HCT116 (cell line): ENCODE measurements at regions not wholly inside any gene's neighbourhood (a gene's known extent, or its start where the extent isn't known, plus 50 kb on each side); places are given as distances from the start of the nearest gene placed in this dataset.

Source experiments
- ATAC-seq: fragments of 200-7000 bp; cut with Tn5 transposase; 2 replicates; pipeline ENCODE4 v1.9.1; 2020; ENCODE audit warnings: mild to moderate bottlenecking, moderate library complexity
- BruUV-seq: library from RNA; stranded (reverse); fragments of 400-500 nt; replicated peaks from 2 replicates; lab custom pipeline; 2021; lab: Mats Ljungman, UMichigan
- CTCF ChIA-PET: fragments of 300-600 bp; sonication (Branson Sonifier 250); formaldehyde crosslinking; loops from one replicate; lab custom pipeline; 2021; ENCODE audit warnings: antibody characterized with exemption; lab: Charles Lee
- POLR2A ChIA-PET: fragments of 300-600, 350-600 bp; sonication (Branson Sonifier 250); formaldehyde crosslinking; loops from one replicate; lab custom pipeline; 2021; ENCODE audit warnings: antibody characterized with exemption; lab: Charles Lee
- RAD21 ChIA-PET, 2 experiments: fragments of 300-600 bp; sonication (Branson Sonifier 250); formaldehyde crosslinking; loops; one replicate each; lab custom pipeline; 2023; ENCODE audit warnings: low total read pairs in 2 of 2; ENCODE audit not compliant: uncharacterized antibody in 2 of 2, unreplicated experiment in 2 of 2, low non-redundant PET in 1 of 2; lab: Charles Lee
- DNase-seq: peaks from one replicate; pipeline ENCODE4 v3.0.0-alpha.2; 2010; ENCODE audit warnings: low read depth, low spot score
- H2AFZ ChIP-seq: fragments of 200-600 bp; shearing (Covaris generic), sonication (generic); 2 replicates; pipeline ENCODE4 v1.6.1; 2017; ENCODE audit warnings: low read depth, mixed run types, mixed read lengths, antibody characterized with exemption, low read length; ENCODE audit not compliant: poor library complexity, severe bottlenecking
- H3K27ac ChIP-seq: 2 replicates; pipeline ENCODE4 v1.5.1; 2012; ENCODE audit warnings: low read depth, low read length
- H3K27me3 ChIP-seq: fragments of 200-600 bp; sonication (generic); 2 replicates; pipeline ENCODE4 v1.6.1; 2016; ENCODE audit warnings: mixed run types, low read length, mixed read lengths; ENCODE audit not compliant: insufficient read depth
- H3K36me3 ChIP-seq, 2 experiments: fragments of 200-500 bp in 1 of 2; fragments of 200-600 bp in 1 of 2; sonication (Bioruptor generic) in 1 of 2; sonication (generic) in 1 of 2; 2 replicates each; pipeline versions ENCODE4 v1.5.1 to v1.6.1; 2014 to 2016; ENCODE audit warnings: low read length in 2 of 2, inconsistent platforms in 1 of 2, mixed read lengths in 1 of 2, mixed run types in 1 of 2; ENCODE audit not compliant: insufficient read depth in 2 of 2, control insufficient read depth in 1 of 2
- H3K4me1 ChIP-seq, 2 experiments: fragments of 200-600 bp in 1 of 2; sonication (generic) in 1 of 2; 2 replicates each; pipeline versions ENCODE4 v1.5.1 to v1.6.1; 2012 to 2017; ENCODE audit warnings: low read length in 2 of 2, inconsistent platforms in 1 of 2, mild to moderate bottlenecking in 1 of 2, mixed read lengths in 1 of 2, mixed run types in 1 of 2, moderate library complexity in 1 of 2; ENCODE audit not compliant: insufficient read depth in 2 of 2, control insufficient read depth in 1 of 2
- H3K4me2 ChIP-seq: fragments of 200-600 bp; sonication (generic); 2 replicates; pipeline ENCODE4 v1.6.1; 2017; ENCODE audit warnings: mixed run types, low read length, mixed read lengths
- H3K4me3 ChIP-seq, 2 experiments: fragments of 200-600 bp in 1 of 2; sonication (generic) in 1 of 2; replicated peaks in 1 of 2; 2 replicates each; pipeline ENCODE4 v1.5.1; 2011 to 2016; ENCODE audit warnings: low read length in 2 of 2, control low read depth in 1 of 2, low read depth in 1 of 2, mild to moderate bottlenecking in 1 of 2, mixed read lengths in 1 of 2, mixed run types in 1 of 2
- H3K79me2 ChIP-seq: fragments of 200-600 bp; sonication (generic); 2 replicates; pipeline ENCODE4 v1.6.1; 2017; ENCODE audit warnings: mild to moderate bottlenecking, mixed run types, low read length, moderate library complexity, mixed read lengths; ENCODE audit not compliant: insufficient read depth
- H3K9ac ChIP-seq: fragments of 200-600 bp; sonication (generic); 2 replicates; pipeline ENCODE4 v1.6.1; 2016; ENCODE audit warnings: low read length, mixed read lengths
- H3K9me2 ChIP-seq: fragments of 200-600 bp; sonication (generic), shearing (Covaris generic); 2 replicates; pipeline ENCODE4 v1.6.1; 2017; ENCODE audit warnings: mixed run types, mild to moderate bottlenecking, moderate library complexity; ENCODE audit not compliant: insufficient read depth
- H3K9me3 ChIP-seq, 2 experiments: fragments of 200-500 bp in 1 of 2; fragments of 200-600 bp in 1 of 2; sonication (Bioruptor generic) in 1 of 2; sonication (generic) in 1 of 2; 2 replicates each; pipeline ENCODE4 v1.6.1; 2014 to 2017; ENCODE audit warnings: low read length in 2 of 2, mixed read lengths in 2 of 2, inconsistent platforms in 1 of 2, low read depth in 1 of 2, mild to moderate bottlenecking in 1 of 2, mixed run types in 1 of 2, moderate library complexity in 1 of 2; ENCODE audit not compliant: control insufficient read depth in 1 of 2, insufficient read depth in 1 of 2
- H4K20me1 ChIP-seq: fragments of 200-600 bp; sonication (generic), shearing (Covaris generic); 2 replicates; pipeline ENCODE4 v1.6.1; 2017; ENCODE audit warnings: mixed run types, mild to moderate bottlenecking, moderate library complexity; ENCODE audit not compliant: insufficient read depth
- CBX3 ChIP-seq: IDR thresholded peaks from 2 replicates; pipeline ENCODE4 v1.6.1; 2012; ENCODE audit warnings: low read depth
- EGR1 ChIP-seq: IDR thresholded peaks from 2 replicates; pipeline ENCODE4 v1.6.1; 2012; ENCODE audit warnings: low read depth
- ELF1 ChIP-seq: IDR thresholded peaks from 2 replicates; pipeline ENCODE4 v1.6.1; 2012; ENCODE audit warnings: low read depth, borderline replicate concordance
- EZH2phosphoT487 ChIP-seq: fragments of 200-600 bp; IDR thresholded peaks from 2 replicates; pipeline ENCODE4 v1.6.1; 2018; ENCODE audit warnings: antibody characterized with exemption, borderline replicate concordance
- FOSL1 ChIP-seq: IDR thresholded peaks from 2 replicates; pipeline ENCODE4 v1.6.1; 2012; ENCODE audit warnings: low read depth
- JUND ChIP-seq: IDR thresholded peaks from 2 replicates; pipeline ENCODE4 v1.6.1; 2012
- POLR2A ChIP-seq: IDR thresholded peaks from 2 replicates; pipeline ENCODE4 v1.7.0; 2011; ENCODE audit warnings: borderline replicate concordance; ENCODE audit not compliant: insufficient read depth, insufficient read length; ENCODE audit errors: extremely low read depth
- POLR2AphosphoS5 ChIP-seq: IDR thresholded peaks from 2 replicates; pipeline ENCODE4 v1.6.1; 2011; ENCODE audit warnings: mild to moderate bottlenecking, low read depth, low read length, moderate library complexity
- RAD21 ChIP-seq: IDR thresholded peaks from 2 replicates; pipeline ENCODE4 v1.6.1; 2012; ENCODE audit warnings: low read depth, mild to moderate bottlenecking
- SIN3A ChIP-seq: IDR thresholded peaks from 2 replicates; pipeline ENCODE4 v1.6.1; 2012; ENCODE audit warnings: low read depth
- SP1 ChIP-seq: IDR thresholded peaks from 2 replicates; pipeline ENCODE4 v1.6.1; 2012; ENCODE audit warnings: low read depth
- SRF ChIP-seq: IDR thresholded peaks from 2 replicates; pipeline ENCODE4 v1.6.1; 2012; ENCODE audit warnings: low read depth
- TCF7L2 ChIP-seq: IDR thresholded peaks from 2 replicates; pipeline ENCODE4 v1.7.0; 2011; ENCODE audit warnings: borderline replicate concordance, inconsistent platforms; ENCODE audit not compliant: insufficient read depth, insufficient read length; ENCODE audit errors: extremely low read depth
- YY1 ChIP-seq: IDR thresholded peaks from 2 replicates; pipeline ENCODE4 v1.6.1; 2011; ENCODE audit warnings: low read length, low read depth, moderate library complexity, mild to moderate bottlenecking; ENCODE audit not compliant: insufficient replicate concordance; ENCODE audit errors: extremely low read depth
- ZFX ChIP-seq: fragments of 450-650 bp; IDR thresholded peaks from 2 replicates; pipeline ENCODE4 v1.6.1; 2017
- ZNF274 ChIP-seq: fragments of 200-500 bp; sonication (Bioruptor generic); IDR thresholded peaks from 2 replicates; pipeline ENCODE4 v1.6.1; 2014; ENCODE audit warnings: mild to moderate bottlenecking, low read depth, low read length, inconsistent platforms
- intact Hi-C: fragments of 100-400 bp; cut with micrococcal nuclease; formaldehyde crosslinking; loops from 2 replicates; pipeline ENCODE4 v1.10.0; 2022
- TF ChIP-seq, protein P1 (sequence below): IDR thresholded peaks from 2 replicates; pipeline ENCODE4 v1.6.1; 2012
- TF ChIP-seq, protein P2 (sequence below): IDR thresholded peaks from 2 replicates; pipeline ENCODE4 v1.6.1; 2012
- TF ChIP-seq, protein P3 (sequence below): IDR thresholded peaks from 2 replicates; pipeline ENCODE4 v1.6.1; 2011; ENCODE audit warnings: mild to moderate bottlenecking, low read length, moderate library complexity; ENCODE audit not compliant: insufficient replicate concordance; ENCODE audit errors: extremely low read depth
- TF ChIP-seq, protein P4 (sequence below): IDR thresholded peaks from 2 replicates; pipeline ENCODE4 v1.6.1; 2012; ENCODE audit warnings: low read depth

DNA sequence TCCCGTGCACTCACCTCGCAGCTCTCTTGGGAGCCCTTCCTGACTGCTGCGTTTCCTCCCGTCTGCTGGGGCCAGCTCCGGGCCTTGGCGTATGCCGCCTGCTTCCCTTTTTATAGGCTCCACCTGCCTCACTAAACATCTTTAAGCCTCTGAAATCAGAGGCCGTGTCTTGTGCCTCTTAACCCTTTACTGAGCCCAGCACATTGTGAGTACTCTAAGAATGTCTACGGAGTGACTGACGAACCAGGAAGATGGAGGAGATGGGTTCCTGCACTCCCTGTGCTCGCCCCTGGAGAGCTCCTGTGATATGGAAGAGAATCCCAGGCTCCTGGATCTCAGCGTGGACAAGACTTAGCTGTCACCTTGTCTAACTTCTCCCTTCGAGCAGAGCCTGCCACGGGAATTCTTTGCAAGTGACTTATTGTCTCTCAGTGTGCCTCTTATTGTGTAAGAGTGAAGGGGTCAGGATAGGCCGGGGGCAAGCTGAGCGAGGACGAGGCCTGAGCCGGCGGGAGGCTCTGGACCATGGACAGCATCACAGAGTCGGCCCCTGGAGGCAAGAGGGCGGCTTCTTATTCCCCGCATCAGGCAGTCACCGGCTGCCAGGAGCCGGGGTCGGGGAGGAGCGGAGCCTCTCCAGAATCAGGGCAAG lies 70.9 kb upstream of the CCDC167 start:
- H4K20me1 ChIP-seq = no peaks in the 10 kb centered on the region
- intact Hi-C loops = no loop called here
- RAD21 ChIA-PET = no interaction called here
- no peaks in the 10 kb centered on the region for H3K9me3 ChIP-seq
- POLR2A ChIA-PET = no interaction called here
- H3K36me3 ChIP-seq = no peaks in the 10 kb centered on the region
- no peak overlapping the region for H3K9ac ChIP-seq
- CTCF ChIA-PET = interaction anchor here (1.2 kb wide), 1 partner anchor 32 kb away, joined by 3 read pairs; no protein-coding TSS in a partner anchor
- H3K4me3 ChIP-seq = no peak overlapping the region
- H3K27ac ChIP-seq = no peak overlapping the region
- BruUV-seq = no TSS peak
- peaks cover 3 to 15% of the 10 kb centered on the region in 2 experiments for H3K4me1 ChIP-seq
- no peaks in the 10 kb centered on the region for H3K9me2 ChIP-seq
- H3K79me2 ChIP-seq = no peaks in the 10 kb centered on the region
- ATAC-seq = no peak
- H2AFZ ChIP-seq = no peak overlapping the region
- no peak overlapping the region for H3K4me2 ChIP-seq
- H3K27me3 ChIP-seq = no peaks in the 10 kb centered on the region
- no peak for TF ChIP-seq CBX3
- TF ChIP-seq, protein P1, sequence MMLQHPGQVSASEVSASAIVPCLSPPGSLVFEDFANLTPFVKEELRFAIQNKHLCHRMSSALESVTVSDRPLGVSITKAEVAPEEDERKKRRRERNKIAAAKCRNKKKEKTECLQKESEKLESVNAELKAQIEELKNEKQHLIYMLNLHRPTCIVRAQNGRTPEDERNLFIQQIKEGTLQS = no peak
- TF ChIP-seq POLR2AphosphoS5 = no peak
- TF ChIP-seq TCF7L2 = no peak
- TF ChIP-seq, protein P2, sequence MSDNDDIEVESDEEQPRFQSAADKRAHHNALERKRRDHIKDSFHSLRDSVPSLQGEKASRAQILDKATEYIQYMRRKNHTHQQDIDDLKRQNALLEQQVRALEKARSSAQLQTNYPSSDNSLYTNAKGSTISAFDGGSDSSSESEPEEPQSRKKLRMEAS = no peak
- no peak for TF ChIP-seq JUND
- TF ChIP-seq ZFX = no peak
- no peak for TF ChIP-seq EZH2phosphoT487
- TF ChIP-seq RAD21 = no peak
- no peak for TF ChIP-seq ELF1
- no peak for TF ChIP-seq YY1
- TF ChIP-seq, protein P3, sequence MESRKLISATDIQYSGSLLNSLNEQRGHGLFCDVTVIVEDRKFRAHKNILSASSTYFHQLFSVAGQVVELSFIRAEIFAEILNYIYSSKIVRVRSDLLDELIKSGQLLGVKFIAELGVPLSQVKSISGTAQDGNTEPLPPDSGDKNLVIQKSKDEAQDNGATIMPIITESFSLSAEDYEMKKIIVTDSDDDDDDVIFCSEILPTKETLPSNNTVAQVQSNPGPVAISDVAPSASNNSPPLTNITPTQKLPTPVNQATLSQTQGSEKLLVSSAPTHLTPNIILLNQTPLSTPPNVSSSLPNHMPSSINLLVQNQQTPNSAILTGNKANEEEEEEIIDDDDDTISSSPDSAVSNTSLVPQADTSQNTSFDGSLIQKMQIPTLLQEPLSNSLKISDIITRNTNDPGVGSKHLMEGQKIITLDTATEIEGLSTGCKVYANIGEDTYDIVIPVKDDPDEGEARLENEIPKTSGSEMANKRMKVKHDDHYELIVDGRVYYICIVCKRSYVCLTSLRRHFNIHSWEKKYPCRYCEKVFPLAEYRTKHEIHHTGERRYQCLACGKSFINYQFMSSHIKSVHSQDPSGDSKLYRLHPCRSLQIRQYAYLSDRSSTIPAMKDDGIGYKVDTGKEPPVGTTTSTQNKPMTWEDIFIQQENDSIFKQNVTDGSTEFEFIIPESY = no peak
- TF ChIP-seq ZNF274 = no peak
- no peak for TF ChIP-seq POLR2A
- no peak for TF ChIP-seq SP1
- TF ChIP-seq SIN3A = no peak
- TF ChIP-seq FOSL1 = no peak
- TF ChIP-seq EGR1 = no peak
- TF ChIP-seq, protein P4, sequence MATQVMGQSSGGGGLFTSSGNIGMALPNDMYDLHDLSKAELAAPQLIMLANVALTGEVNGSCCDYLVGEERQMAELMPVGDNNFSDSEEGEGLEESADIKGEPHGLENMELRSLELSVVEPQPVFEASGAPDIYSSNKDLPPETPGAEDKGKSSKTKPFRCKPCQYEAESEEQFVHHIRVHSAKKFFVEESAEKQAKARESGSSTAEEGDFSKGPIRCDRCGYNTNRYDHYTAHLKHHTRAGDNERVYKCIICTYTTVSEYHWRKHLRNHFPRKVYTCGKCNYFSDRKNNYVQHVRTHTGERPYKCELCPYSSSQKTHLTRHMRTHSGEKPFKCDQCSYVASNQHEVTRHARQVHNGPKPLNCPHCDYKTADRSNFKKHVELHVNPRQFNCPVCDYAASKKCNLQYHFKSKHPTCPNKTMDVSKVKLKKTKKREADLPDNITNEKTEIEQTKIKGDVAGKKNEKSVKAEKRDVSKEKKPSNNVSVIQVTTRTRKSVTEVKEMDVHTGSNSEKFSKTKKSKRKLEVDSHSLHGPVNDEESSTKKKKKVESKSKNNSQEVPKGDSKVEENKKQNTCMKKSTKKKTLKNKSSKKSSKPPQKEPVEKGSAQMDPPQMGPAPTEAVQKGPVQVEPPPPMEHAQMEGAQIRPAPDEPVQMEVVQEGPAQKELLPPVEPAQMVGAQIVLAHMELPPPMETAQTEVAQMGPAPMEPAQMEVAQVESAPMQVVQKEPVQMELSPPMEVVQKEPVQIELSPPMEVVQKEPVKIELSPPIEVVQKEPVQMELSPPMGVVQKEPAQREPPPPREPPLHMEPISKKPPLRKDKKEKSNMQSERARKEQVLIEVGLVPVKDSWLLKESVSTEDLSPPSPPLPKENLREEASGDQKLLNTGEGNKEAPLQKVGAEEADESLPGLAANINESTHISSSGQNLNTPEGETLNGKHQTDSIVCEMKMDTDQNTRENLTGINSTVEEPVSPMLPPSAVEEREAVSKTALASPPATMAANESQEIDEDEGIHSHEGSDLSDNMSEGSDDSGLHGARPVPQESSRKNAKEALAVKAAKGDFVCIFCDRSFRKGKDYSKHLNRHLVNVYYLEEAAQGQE = no peak
- no peak for TF ChIP-seq SRF
- TF ChIP-seq, all 23 proteins: peak for 0
- no peak for DNase-seq
